ENCODE measurements at regions not wholly inside any gene's neighbourhood (a gene's known extent, or its start where the extent isn't known, plus 50 kb on each side); places are given as distances from the start of the nearest gene placed in this dataset.

- no peak for DNase-seq (ENCODE audit: low read depth)
- TF ChIP-seq CTCF (conservative IDR thresholded peaks at IDR 0.05; ENCODE audit: low read depth, low read length) = no peak
- no peak overlapping the region for H3K4me3 ChIP-seq (ENCODE audit: low read depth, low read length)
Observed at GRCh38 chr10:128887856-128888255, 579.2 kb upstream of the MGMT start.

GRCh38 chr10:128892005-128892404 lies 575.0 kb upstream of the MGMT start:
- H3K4me3 ChIP-seq (ENCODE audit: low read depth, low read length) = no peak overlapping the region
- no peak for TF ChIP-seq CTCF (conservative IDR thresholded peaks at IDR 0.05; ENCODE audit: low read depth, low read length)
- no peak for DNase-seq (ENCODE audit: low read depth)

- H3K4me3 ChIP-seq (ENCODE audit: low read depth, low read length) = no peak overlapping the region
- no peak for TF ChIP-seq CTCF (conservative IDR thresholded peaks at IDR 0.05; ENCODE audit: low read depth, low read length)
- no peak for DNase-seq (ENCODE audit: low read depth)
Observed at GRCh38 chr10:128894641-128895040, 572.4 kb upstream of the MGMT start.

- no peak overlapping the region for H3K4me3 ChIP-seq (ENCODE audit: low read depth, low read length)
- no peak for DNase-seq (ENCODE audit: low read depth)
- TF ChIP-seq CTCF (conservative IDR thresholded peaks at IDR 0.05; ENCODE audit: low read depth, low read length) = no peak
Observed at GRCh38 chr10:128895473-128895872, 571.6 kb upstream of the MGMT start.

GRCh38 chr10:128896116-128896795 lies 570.8 kb upstream of the MGMT start:
- DNase-seq (ENCODE audit: low read depth) = no peak
- TF ChIP-seq CTCF (conservative IDR thresholded peaks at IDR 0.05; ENCODE audit: low read depth, low read length) = no peak
- H3K4me3 ChIP-seq (ENCODE audit: low read depth, low read length) = no peak overlapping the region

GRCh38 chr10:128896963-128897362 lies 570.1 kb upstream of the MGMT start:
- no peak for TF ChIP-seq CTCF (conservative IDR thresholded peaks at IDR 0.05; ENCODE audit: low read depth, low read length)
- no peak overlapping the region for H3K4me3 ChIP-seq (ENCODE audit: low read depth, low read length)
- DNase-seq (ENCODE audit: low read depth) = no peak

GRCh38 chr10:128897401-128898129 lies 569.5 kb upstream of the MGMT start:
- DNase-seq (ENCODE audit: low read depth) = no peak
- no peak for TF ChIP-seq CTCF (conservative IDR thresholded peaks at IDR 0.05; ENCODE audit: low read depth, low read length)
- no peak overlapping the region for H3K4me3 ChIP-seq (ENCODE audit: low read depth, low read length)
